IMR-90 (cell line): ENCODE measurements at regions not wholly inside any gene's neighbourhood (a gene's known extent, or its start where the extent isn't known, plus 50 kb on each side); places are given as distances from the start of the nearest gene placed in this dataset.

Experiments used
- ATAC-seq: fragments of 200-7000 bp; cut with Tn5 transposase; 2 replicates; pipeline ENCODE4 v1.9.1; 2020; ENCODE audit warnings: low read depth, mild to moderate bottlenecking, moderate library complexity
- BruUV-seq: library from RNA; stranded (reverse); fragments of 400-500 nt; replicated peaks from 2 replicates; lab custom pipeline; 2021; lab: Mats Ljungman, UMichigan
- CTCF ChIA-PET: fragments of 300-600 bp; formaldehyde crosslinking; extraction: SDS; loops from one replicate; lab custom pipeline; 2021; ENCODE audit warnings: antibody characterized with exemption; lab: Yijun Ruan, JAX
- POLR2A ChIA-PET: fragments of 300-600 bp; sonication (Branson Sonifier 250); formaldehyde crosslinking; loops from one replicate; lab custom pipeline; 2022; ENCODE audit warnings: antibody characterized with exemption; ENCODE audit not compliant: unreplicated experiment; lab: Charles Lee
- DNase-seq: peaks from one replicate; pipeline ENCODE4 v3.0.0; 2013
- H2AFZ ChIP-seq: replicated peaks from 2 replicates; pipeline ENCODE3; 2013; ENCODE audit warnings: low read length, mild to moderate bottlenecking; ENCODE audit not compliant: poor library complexity
- H2AK5ac ChIP-seq: 2 replicates; pipeline ENCODE4 v1.6.1; 2013; ENCODE audit warnings: low read depth, low read length, inconsistent platforms
- H2AK9ac ChIP-seq: replicated peaks from 2 replicates; pipeline ENCODE3; 2013; ENCODE audit warnings: mild to moderate bottlenecking, low read depth, low read length, moderate library complexity; ENCODE audit not compliant: poor library complexity
- H2BK120ac ChIP-seq: 2 replicates; pipeline ENCODE4 v1.6.1; 2013; ENCODE audit warnings: low read depth, low read length, inconsistent platforms
- H2BK15ac ChIP-seq: 3 replicates; pipeline ENCODE4 v1.6.1; 2013; ENCODE audit warnings: low read depth, low read length, inconsistent platforms
- H2BK20ac ChIP-seq: 2 replicates; pipeline ENCODE4 v1.6.1; 2013; ENCODE audit warnings: low read depth, mild to moderate bottlenecking, inconsistent platforms, low read length, moderate library complexity
- H2BK5ac ChIP-seq: 2 replicates; pipeline ENCODE4 v1.6.1; 2013; ENCODE audit warnings: mild to moderate bottlenecking, low read depth, low read length, inconsistent platforms; ENCODE audit not compliant: poor library complexity, severe bottlenecking
- H3K14ac ChIP-seq: replicated peaks from 2 replicates; pipeline ENCODE4 v1.6.1; 2013; ENCODE audit warnings: low read depth, low read length, inconsistent platforms
- H3K18ac ChIP-seq: 2 replicates; pipeline ENCODE4 v1.6.1; 2013; ENCODE audit warnings: low read depth, low read length, control low read depth
- H3K23ac ChIP-seq: 2 replicates; pipeline ENCODE4 v1.6.1; 2013; ENCODE audit warnings: low read depth, low read length, inconsistent platforms
- H3K27ac ChIP-seq: 2 replicates; pipeline ENCODE4 v1.5.1; 2013; ENCODE audit warnings: mild to moderate bottlenecking, control low read depth, low read length; ENCODE audit not compliant: insufficient read depth
- H3K27me3 ChIP-seq: 2 replicates; pipeline ENCODE4 v1.6.1; 2013; ENCODE audit warnings: low read length; ENCODE audit not compliant: control insufficient read depth, insufficient read depth
- H3K36me3 ChIP-seq: 2 replicates; pipeline ENCODE4 v1.6.1; 2013; ENCODE audit warnings: low read length, mixed read lengths; ENCODE audit not compliant: control insufficient read depth, insufficient read depth
- H3K4ac ChIP-seq: 2 replicates; pipeline ENCODE4 v1.6.1; 2013; ENCODE audit warnings: low read depth, low read length, inconsistent platforms
- H3K4me1 ChIP-seq: 2 replicates; pipeline ENCODE4 v1.6.1; 2013; ENCODE audit warnings: low read length, mixed read lengths; ENCODE audit not compliant: control insufficient read depth, insufficient read depth
- H3K4me2 ChIP-seq: 2 replicates; pipeline ENCODE4 v1.6.1; 2013; ENCODE audit warnings: low read depth, mild to moderate bottlenecking, control low read depth, low read length, moderate library complexity
- H3K4me3 ChIP-seq: 2 replicates; pipeline ENCODE4 v1.5.1; 2013; ENCODE audit warnings: low read depth, mild to moderate bottlenecking, control low read depth, low read length, moderate library complexity; ENCODE audit not compliant: insufficient read depth
- H3K56ac ChIP-seq: 2 replicates; pipeline ENCODE4 v1.6.1; 2013; ENCODE audit warnings: low read length, inconsistent platforms; ENCODE audit not compliant: insufficient read depth; ENCODE audit errors: extremely low read depth
- H3K79me1 ChIP-seq, 2 experiments: 2 replicates each; pipeline ENCODE4 v1.6.1; 2013; ENCODE audit warnings: low read length in 2 of 2, inconsistent platforms in 1 of 2, low read depth in 1 of 2
- H3K9ac ChIP-seq: 2 replicates; pipeline ENCODE4 v1.6.1; 2013; ENCODE audit warnings: low read depth, low read length, control low read depth
- H3K9me1 ChIP-seq: 2 replicates; pipeline ENCODE4 v1.6.1; 2013; ENCODE audit warnings: low read length, inconsistent platforms; ENCODE audit not compliant: insufficient read depth
- H3K9me3 ChIP-seq: 2 replicates; pipeline ENCODE4 v1.6.1; 2013; ENCODE audit warnings: low read length; ENCODE audit not compliant: control insufficient read depth, insufficient read depth
- H4K20me1 ChIP-seq: 2 replicates; pipeline ENCODE4 v1.6.1; 2013; ENCODE audit warnings: low read length, inconsistent platforms; ENCODE audit not compliant: insufficient read depth
- H4K5ac ChIP-seq: 2 replicates; pipeline ENCODE4 v1.6.1; 2013; ENCODE audit warnings: mild to moderate bottlenecking, low read depth, low read length, control low read depth
- H4K8ac ChIP-seq, 2 experiments: 2 replicates each; pipeline ENCODE4 v1.6.1; 2013; ENCODE audit warnings: low read depth in 2 of 2, low read length in 2 of 2, control low read depth in 1 of 2, inconsistent platforms in 1 of 2
- H4K91ac ChIP-seq: 2 replicates; pipeline ENCODE4 v1.6.1; 2013; ENCODE audit warnings: low read depth, low read length, inconsistent platforms; ENCODE audit not compliant: insufficient read depth
- CTCF ChIP-seq: conservative IDR thresholded peaks from 2 replicates; pipeline ENCODE4 v1.5.1; 2012; ENCODE audit warnings: mild to moderate bottlenecking, low read depth, low read length, improper control_type of control experiment
- WGBS, 2 experiments: methylation state at CpG; one replicate each; pipeline versions ENCODE4 v1.1.5 to v1.1.7; 2013; ENCODE audit warnings: missing lambda C conversion rate in 2 of 2; ENCODE audit not compliant: insufficient read length in 1 of 2; ENCODE audit errors: extremely low coverage in 2 of 2; 5-methylcytosine and 5-hydroxymethylcytosine counted together
- dilution Hi-C: fragments of 300-500 bp; cut with HindIII; formaldehyde crosslinking; loops from one replicate; pipeline ENCODE4 v1.14.3; 2018; ENCODE audit warnings: low sequenced_read_pairs; ENCODE audit not compliant: unreplicated experiment
- in situ Hi-C: fragments of 300-500 bp; cut with MboI; formaldehyde crosslinking; loops from 3 replicates; pipeline ENCODE4 v1.14.3; 2019; ENCODE audit warnings: low sequenced_read_pairs, inconsistent platforms, mixed read lengths
- intact Hi-C: fragments of 100-400 bp; cut with micrococcal nuclease; formaldehyde crosslinking; loops from 2 replicates; pipeline ENCODE4 v1.10.0; 2022

- Histone ChIP-seq H3K14ac (no peak overlapping the region), H3K4me3 (no peak overlapping the region), H2BK5ac (no peak overlapping the region), H3K79me1 (no peaks in the 10 kb centered on the region), H3K23ac (no peak overlapping the region), H3K18ac (no peak overlapping the region), H3K9me1 (no peaks in the 10 kb centered on the region), H2AK5ac (no peak overlapping the region), H3K4ac (no peak overlapping the region), H2AK9ac (no peak overlapping the region), H2BK15ac (no peak overlapping the region), H4K8ac (no peak overlapping the region), H3K27ac (no peak overlapping the region), H2AFZ (no peak overlapping the region), H2BK120ac (no peak overlapping the region), H4K20me1 (no peaks in the 10 kb centered on the region), H4K5ac (no peak overlapping the region), H3K4me2 (no peak overlapping the region), H2BK20ac (no peak overlapping the region), H3K56ac (no peak overlapping the region), H3K36me3 (no peaks in the 10 kb centered on the region), H4K91ac (no peak overlapping the region), H3K9me3 (no peaks in the 10 kb centered on the region), H3K27me3 (no peaks in the 10 kb centered on the region; the same call in 1 of the 2 replicates), H3K9ac (no peak overlapping the region), H3K4me1 (no peaks in the 10 kb centered on the region)
- CTCF ChIA-PET = interaction anchor here (1.6 kb wide), 1 partner anchor 9 kb away, joined by 3 read pairs; no protein-coding TSS in a partner anchor
- dilution Hi-C loops = no loop called here
- no peak for ATAC-seq
- no TSS peak for BruUV-seq
- 60% methylated on average over 1 of the region's 2 CpGs; no CpG with 5 or more reads in 1 of the 2 experiments for WGBS, 2 experiments
- intact Hi-C loops = no loop called here
- POLR2A ChIA-PET = no interaction called here
- in situ Hi-C loops = no loop called here
- TF ChIP-seq CTCF = no peak
- no peak for DNase-seq
Observed at GRCh38 chr7:55651057-55651456, 78.8 kb upstream of the VOPP1 start.
